HepG2 (cell line): ENCODE measurements at regions not wholly inside any gene's neighbourhood (a gene's known extent, or its start where the extent isn't known, plus 50 kb on each side); places are given as distances from the start of the nearest gene placed in this dataset.

Experiments used
- MATR3 ChIP-seq: sonication (generic); formaldehyde crosslinking; IDR thresholded peaks from 2 replicates; pipeline ENCODE4 v1.4.0; 2020; ENCODE audit warnings: missing genetic modification reagents
- PHF20 ChIP-seq: sonication (generic); formaldehyde crosslinking; IDR thresholded peaks from 2 replicates; pipeline ENCODE4 v1.5.0; 2020; ENCODE audit warnings: mild to moderate bottlenecking, missing genetic modification reagents
- PLRG1 ChIP-seq: fragments of 450-650 bp; conservative IDR thresholded peaks from 2 replicates; pipeline ENCODE4 v1.6.1; 2016
- SNAI1 ChIP-seq: sonication (generic); formaldehyde crosslinking; IDR thresholded peaks from 2 replicates; pipeline ENCODE4 v1.5.0; 2020; ENCODE audit warnings: mild to moderate bottlenecking, missing genetic modification reagents, borderline replicate concordance
- ZNF207 ChIP-seq: fragments of 450-650 bp; IDR thresholded peaks from 2 replicates; pipeline ENCODE4 v1.6.1; 2016; ENCODE audit warnings: antibody characterized with exemption, borderline replicate concordance
- TF ChIP-seq, protein P1 (sequence below): sonication (generic); formaldehyde crosslinking; IDR thresholded peaks from one replicate; pipeline ENCODE4 v1.5.1; 2020; ENCODE audit warnings: mild to moderate bottlenecking, missing genetic modification reagents; ENCODE audit errors: not compliant biosample characterization
- TF ChIP-seq, protein P2 (sequence below): sonication (generic); formaldehyde crosslinking; IDR thresholded peaks from 2 replicates; pipeline ENCODE4 v1.5.1; 2020; ENCODE audit warnings: mild to moderate bottlenecking, moderate library complexity, missing genetic modification reagents
- TF ChIP-seq, protein P3 (sequence below): sonication (generic); IDR thresholded peaks from 2 replicates; pipeline ENCODE4 v1.6.1; 2016; ENCODE audit warnings: low read depth, borderline replicate concordance

GRCh38 chr13:39875111-39875987, 219.9 kb downstream of the COG6 start (continued):
- TF ChIP-seq ZNF207 (no peak), PLRG1 (no peak), MATR3 (CRISPR knock-in tag) (no peak), SNAI1 (CRISPR knock-in tag) (no peak), PHF20 (CRISPR knock-in tag) (no peak)
- TF ChIP-seq, protein P1, sequence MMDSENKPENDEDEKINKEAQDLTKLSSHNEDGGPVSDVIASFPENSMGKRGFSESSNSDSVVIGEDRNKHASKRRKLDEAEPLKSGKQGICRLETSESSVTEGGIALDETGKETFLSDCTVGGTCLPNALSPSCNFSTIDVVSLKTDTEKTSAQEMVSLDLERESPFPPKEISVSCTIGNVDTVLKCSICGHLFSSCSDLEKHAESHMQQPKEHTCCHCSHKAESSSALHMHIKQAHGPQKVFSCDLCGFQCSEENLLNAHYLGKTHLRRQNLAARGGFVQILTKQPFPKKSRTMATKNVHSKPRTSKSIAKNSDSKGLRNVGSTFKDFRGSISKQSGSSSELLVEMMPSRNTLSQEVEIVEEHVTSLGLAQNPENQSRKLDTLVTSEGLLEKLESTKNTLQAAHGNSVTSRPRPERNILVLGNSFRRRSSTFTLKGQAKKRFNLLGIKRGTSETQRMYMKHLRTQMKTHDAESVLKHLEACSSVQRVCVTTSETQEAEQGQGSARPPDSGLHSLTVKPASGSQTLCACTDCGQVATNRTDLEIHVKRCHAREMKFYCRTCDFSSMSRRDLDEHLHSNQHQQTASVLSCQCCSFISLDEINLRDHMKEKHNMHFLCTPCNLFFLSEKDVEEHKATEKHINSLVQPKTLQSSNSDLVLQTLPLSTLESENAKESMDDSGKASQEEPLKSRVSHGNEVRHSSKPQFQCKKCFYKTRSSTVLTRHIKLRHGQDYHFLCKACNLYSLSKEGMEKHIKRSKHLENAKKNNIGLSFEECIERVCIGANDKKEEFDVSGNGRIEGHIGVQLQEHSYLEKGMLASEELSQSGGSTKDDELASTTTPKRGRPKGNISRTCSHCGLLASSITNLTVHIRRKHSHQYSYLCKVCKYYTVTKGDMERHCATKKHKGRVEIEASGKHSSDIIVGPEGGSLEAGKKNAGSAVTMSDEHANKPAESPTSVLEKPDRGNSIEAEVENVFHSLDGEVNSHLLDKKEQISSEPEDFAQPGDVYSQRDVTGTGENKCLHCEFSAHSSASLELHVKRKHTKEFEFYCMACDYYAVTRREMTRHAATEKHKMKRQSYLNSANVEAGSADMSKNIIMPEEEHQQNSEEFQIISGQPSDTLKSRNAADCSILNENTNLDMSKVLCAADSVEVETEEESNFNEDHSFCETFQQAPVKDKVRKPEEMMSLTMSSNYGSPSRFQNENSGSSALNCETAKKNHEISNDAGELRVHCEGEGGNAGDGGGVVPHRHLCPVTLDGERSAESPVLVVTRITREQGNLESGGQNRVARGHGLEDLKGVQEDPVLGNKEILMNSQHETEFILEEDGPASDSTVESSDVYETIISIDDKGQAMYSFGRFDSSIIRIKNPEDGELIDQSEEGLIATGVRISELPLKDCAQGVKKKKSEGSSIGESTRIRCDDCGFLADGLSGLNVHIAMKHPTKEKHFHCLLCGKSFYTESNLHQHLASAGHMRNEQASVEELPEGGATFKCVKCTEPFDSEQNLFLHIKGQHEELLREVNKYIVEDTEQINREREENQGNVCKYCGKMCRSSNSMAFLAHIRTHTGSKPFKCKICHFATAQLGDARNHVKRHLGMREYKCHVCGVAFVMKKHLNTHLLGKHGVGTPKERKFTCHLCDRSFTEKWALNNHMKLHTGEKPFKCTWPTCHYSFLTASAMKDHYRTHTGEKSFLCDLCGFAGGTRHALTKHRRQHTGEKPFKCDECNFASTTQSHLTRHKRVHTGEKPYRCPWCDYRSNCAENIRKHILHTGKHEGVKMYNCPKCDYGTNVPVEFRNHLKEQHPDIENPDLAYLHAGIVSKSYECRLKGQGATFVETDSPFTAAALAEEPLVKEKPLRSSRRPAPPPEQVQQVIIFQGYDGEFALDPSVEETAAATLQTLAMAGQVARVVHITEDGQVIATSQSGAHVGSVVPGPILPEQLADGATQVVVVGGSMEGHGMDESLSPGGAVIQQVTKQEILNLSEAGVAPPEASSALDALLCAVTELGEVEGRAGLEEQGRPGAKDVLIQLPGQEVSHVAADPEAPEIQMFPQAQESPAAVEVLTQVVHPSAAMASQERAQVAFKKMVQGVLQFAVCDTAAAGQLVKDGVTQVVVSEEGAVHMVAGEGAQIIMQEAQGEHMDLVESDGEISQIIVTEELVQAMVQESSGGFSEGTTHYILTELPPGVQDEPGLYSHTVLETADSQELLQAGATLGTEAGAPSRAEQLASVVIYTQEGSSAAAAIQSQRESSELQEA (CRISPR knock-in tag): no peak
- TF ChIP-seq, protein P2, sequence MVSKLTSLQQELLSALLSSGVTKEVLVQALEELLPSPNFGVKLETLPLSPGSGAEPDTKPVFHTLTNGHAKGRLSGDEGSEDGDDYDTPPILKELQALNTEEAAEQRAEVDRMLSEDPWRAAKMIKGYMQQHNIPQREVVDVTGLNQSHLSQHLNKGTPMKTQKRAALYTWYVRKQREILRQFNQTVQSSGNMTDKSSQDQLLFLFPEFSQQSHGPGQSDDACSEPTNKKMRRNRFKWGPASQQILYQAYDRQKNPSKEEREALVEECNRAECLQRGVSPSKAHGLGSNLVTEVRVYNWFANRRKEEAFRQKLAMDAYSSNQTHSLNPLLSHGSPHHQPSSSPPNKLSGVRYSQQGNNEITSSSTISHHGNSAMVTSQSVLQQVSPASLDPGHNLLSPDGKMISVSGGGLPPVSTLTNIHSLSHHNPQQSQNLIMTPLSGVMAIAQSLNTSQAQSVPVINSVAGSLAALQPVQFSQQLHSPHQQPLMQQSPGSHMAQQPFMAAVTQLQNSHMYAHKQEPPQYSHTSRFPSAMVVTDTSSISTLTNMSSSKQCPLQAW (CRISPR knock-in tag): no peak
- TF ChIP-seq, protein P3, sequence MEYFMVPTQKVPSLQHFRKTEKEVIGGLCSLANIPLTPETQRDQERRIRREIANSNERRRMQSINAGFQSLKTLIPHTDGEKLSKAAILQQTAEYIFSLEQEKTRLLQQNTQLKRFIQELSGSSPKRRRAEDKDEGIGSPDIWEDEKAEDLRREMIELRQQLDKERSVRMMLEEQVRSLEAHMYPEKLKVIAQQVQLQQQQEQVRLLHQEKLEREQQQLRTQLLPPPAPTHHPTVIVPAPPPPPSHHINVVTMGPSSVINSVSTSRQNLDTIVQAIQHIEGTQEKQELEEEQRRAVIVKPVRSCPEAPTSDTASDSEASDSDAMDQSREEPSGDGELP: no peak
